Putamen (tissue), 1 donor: ENCODE measurements at regions not wholly inside any gene's neighbourhood (a gene's known extent, or its start where the extent isn't known, plus 50 kb on each side); places are given as distances from the start of the nearest gene placed in this dataset.
"Not testable (repeated sequence)": the region's sequence is repeated elsewhere in the genome, so short reads cannot be mapped to it uniquely, and the experiment has no call there.

Experiments
- DNase-seq: peaks from one replicate; pipeline ENCODE4 v3.0.0-alpha.2; 2016; ENCODE audit warnings: low spot score

- DNase-seq, result no peak
Observed at GRCh38 chr5:87198010-87198409, 69.7 kb upstream of the RASA1 start.

GRCh38 chr5:87199246-87199645 is 68.4 kb upstream of the RASA1 start:
- not testable (repeated sequence) for DNase-seq

- not testable (repeated sequence) for DNase-seq
Observed at GRCh38 chr5:87199704-87200103, 68.0 kb upstream of the RASA1 start.

GRCh38 chr5:87210076-87210475 is 57.6 kb upstream of the RASA1 start:
- DNase-seq, result no peak

- DNase-seq, result no peak
Observed at GRCh38 chr5:87210743-87211142, 56.9 kb upstream of the RASA1 start.

GRCh38 chr5:87211676-87212075 is 56.0 kb upstream of the RASA1 start:
- no peak for DNase-seq

GRCh38 chr5:87212183-87212582 is 55.5 kb upstream of the RASA1 start:
- not testable (repeated sequence) for DNase-seq

- not testable (repeated sequence) for DNase-seq
Observed at GRCh38 chr5:87217480-87217879, 50.2 kb upstream of the RASA1 start.
